OCI-LY1 (cell line): ENCODE measurements at regions not wholly inside any gene's neighbourhood (a gene's known extent, or its start where the extent isn't known, plus 50 kb on each side); places are given as distances from the start of the nearest gene placed in this dataset.
"Not testable (repeated sequence)": the region's sequence is repeated elsewhere in the genome, so short reads cannot be mapped to it uniquely, and the experiment has no call there.

Experiments
- H2AFZ ChIP-seq: fragments of 200-600 bp; sonication (generic), shearing (Covaris generic); 2 replicates; pipeline ENCODE4 v1.6.0; 2014; ENCODE audit warnings: antibody characterized with exemption, mild to moderate bottlenecking, low read length
- H3F3A ChIP-seq: fragments of 200-600 bp; sonication (generic), shearing (Covaris generic); 2 replicates; pipeline ENCODE4 v1.6.0; 2014; ENCODE audit warnings: mild to moderate bottlenecking, antibody characterized with exemption, low read length, moderate library complexity; ENCODE audit not compliant: insufficient read depth
- H3K27ac ChIP-seq: fragments of 200-600 bp; sonication (generic); 2 replicates; pipeline ENCODE4 v1.5.1; 2014; ENCODE audit warnings: low read length, mixed run types, mild to moderate bottlenecking, low read depth; ENCODE audit not compliant: poor library complexity, severe bottlenecking
- H3K27me3 ChIP-seq: fragments of 200-600 bp; sonication (generic); 2 replicates; pipeline ENCODE4 v1.6.0; 2014; ENCODE audit warnings: antibody characterized with exemption, mild to moderate bottlenecking, low read length, moderate library complexity; ENCODE audit not compliant: insufficient read depth
- H3K36me3 ChIP-seq: fragments of 200-600 bp; sonication (generic); 2 replicates; pipeline ENCODE4 v1.6.1; 2014; ENCODE audit warnings: mild to moderate bottlenecking, antibody characterized with exemption, low read length, moderate library complexity, mixed read lengths; ENCODE audit not compliant: insufficient read depth
- H3K4me1 ChIP-seq: fragments of 200-600 bp; sonication (generic); 2 replicates; pipeline ENCODE4 v1.5.1; 2014; ENCODE audit warnings: mild to moderate bottlenecking, low read length, moderate library complexity; ENCODE audit not compliant: insufficient read depth, severe bottlenecking
- H3K4me2 ChIP-seq: fragments of 200-600 bp; sonication (generic), shearing (Covaris generic); 2 replicates; pipeline ENCODE4 v1.6.1; 2014; ENCODE audit warnings: low read length
- H3K4me3 ChIP-seq: fragments of 200-600 bp; sonication (generic); 2 replicates; pipeline ENCODE4 v1.5.1; 2014; ENCODE audit warnings: low read length, low read depth, mild to moderate bottlenecking, mixed read lengths; ENCODE audit not compliant: poor library complexity, severe bottlenecking
- H3K79me2 ChIP-seq: fragments of 200-600 bp; shearing (Covaris generic); 2 replicates; pipeline ENCODE4 v1.6.1; 2016; ENCODE audit warnings: mixed run types, low read length, mixed read lengths; ENCODE audit not compliant: insufficient read depth
- H3K9ac ChIP-seq: fragments of 200-600 bp; sonication (generic), shearing (Covaris generic); 2 replicates; pipeline ENCODE4 v1.6.1; 2014; ENCODE audit warnings: mild to moderate bottlenecking, low read length, mixed read lengths
- H3K9me2 ChIP-seq: fragments of 200-600 bp; sonication (generic), shearing (Covaris generic); 2 replicates; pipeline ENCODE4 v1.6.1; 2014; ENCODE audit warnings: low read depth, mild to moderate bottlenecking, low read length, mixed read lengths
- H3K9me3 ChIP-seq: fragments of 200-600 bp; shearing (Covaris generic); 2 replicates; pipeline ENCODE4 v1.6.1; 2014; ENCODE audit warnings: low read length, mixed read lengths
- H4K20me1 ChIP-seq: fragments of 200-600 bp; sonication (generic), shearing (Covaris generic); 2 replicates; pipeline ENCODE4 v1.6.0; 2016; ENCODE audit warnings: mild to moderate bottlenecking, low read length; ENCODE audit not compliant: insufficient read depth
- CTCF ChIP-seq: fragments of 200-600 bp; sonication (generic), shearing (Covaris generic); IDR thresholded peaks from 2 replicates; pipeline ENCODE4 v1.5.1; 2017; ENCODE audit warnings: mild to moderate bottlenecking, antibody characterized with exemption, low read length, moderate library complexity, mixed read lengths

- H3K27ac ChIP-seq, H3K9me3 ChIP-seq, H3K27me3 ChIP-seq, H2AFZ ChIP-seq, H3K79me2 ChIP-seq, H3F3A ChIP-seq, H3K36me3 ChIP-seq, H3K4me2 ChIP-seq, H3K4me3 ChIP-seq, H3K9me2 ChIP-seq, H3K9ac ChIP-seq, H3K4me1 ChIP-seq, H4K20me1 ChIP-seq: not testable (repeated sequence)
These were observed 134.6 kb downstream of the OTOP1 start for GRCh38 chr4:4092159-4092558.

- not testable (repeated sequence) for H4K20me1 ChIP-seq, H3K36me3 ChIP-seq, H3F3A ChIP-seq, H3K79me2 ChIP-seq, H3K9me3 ChIP-seq, H3K4me2 ChIP-seq, H3K27me3 ChIP-seq, H3K9ac ChIP-seq, H3K9me2 ChIP-seq, H3K4me3 ChIP-seq, H2AFZ ChIP-seq, H3K27ac ChIP-seq, H3K4me1 ChIP-seq
These were observed 127.1 kb downstream of the OTOP1 start for GRCh38 chr4:4099610-4100009.

GRCh38 chr4:4106923-4107322, 119.8 kb downstream of the OTOP1 start:
- H3K36me3 ChIP-seq, H3F3A ChIP-seq, H3K4me1 ChIP-seq, H3K4me3 ChIP-seq, H3K27ac ChIP-seq, H4K20me1 ChIP-seq, H3K27me3 ChIP-seq, H3K9ac ChIP-seq, H3K79me2 ChIP-seq, H3K4me2 ChIP-seq, H2AFZ ChIP-seq, H3K9me3 ChIP-seq, H3K9me2 ChIP-seq: not testable (repeated sequence)

GRCh38 chr4:4107411-4108107, 119.2 kb downstream of the OTOP1 start:
- H3K4me1 ChIP-seq, H3K27me3 ChIP-seq, H3K27ac ChIP-seq, H3K79me2 ChIP-seq, H4K20me1 ChIP-seq, H2AFZ ChIP-seq, H3K9me3 ChIP-seq, H3K9ac ChIP-seq, H3K36me3 ChIP-seq, H3K9me2 ChIP-seq, H3F3A ChIP-seq: not testable (repeated sequence)
- peak overlapping the region; percentile 38 for H3K4me3 ChIP-seq
- H3K4me2 ChIP-seq, result peak overlapping the region; percentile 34; the same call in 1 of the 2 replicates
- peak; percentile 27 for TF ChIP-seq CTCF

- not testable (repeated sequence) for H3K9ac ChIP-seq, H3F3A ChIP-seq, H2AFZ ChIP-seq, H3K9me2 ChIP-seq, H3K27ac ChIP-seq, H3K4me3 ChIP-seq, H3K36me3 ChIP-seq, H3K4me2 ChIP-seq, H3K4me1 ChIP-seq, H3K79me2 ChIP-seq, H4K20me1 ChIP-seq, H3K9me3 ChIP-seq, H3K27me3 ChIP-seq
These were observed 111.3 kb downstream of the OTOP1 start for GRCh38 chr4:4115381-4115780.

- H3K4me2 ChIP-seq, H3K4me3 ChIP-seq, H4K20me1 ChIP-seq, H3K4me1 ChIP-seq, H3K79me2 ChIP-seq, H2AFZ ChIP-seq, H3K9me3 ChIP-seq, H3F3A ChIP-seq, H3K9ac ChIP-seq, H3K9me2 ChIP-seq, H3K36me3 ChIP-seq, H3K27ac ChIP-seq, H3K27me3 ChIP-seq: not testable (repeated sequence)
These were observed 109.8 kb downstream of the OTOP1 start for GRCh38 chr4:4116901-4117300.

- not testable (repeated sequence) for H3K9me2 ChIP-seq, H3K36me3 ChIP-seq, H2AFZ ChIP-seq, H3K4me1 ChIP-seq, H3K27me3 ChIP-seq, H3K79me2 ChIP-seq, H3K4me2 ChIP-seq, H3K9ac ChIP-seq, H4K20me1 ChIP-seq, H3K4me3 ChIP-seq, H3K9me3 ChIP-seq, H3F3A ChIP-seq, H3K27ac ChIP-seq
These were observed 92.4 kb downstream of the OTOP1 start for GRCh38 chr4:4134368-4134767.
